H1 (cell line): ENCODE measurements at regions not wholly inside any gene's neighbourhood (a gene's known extent, or its start where the extent isn't known, plus 50 kb on each side); places are given as distances from the start of the nearest gene placed in this dataset.

Experiments
- CTCF ChIA-PET: fragments of 300-600 bp; sonication (Branson Sonifier 250); formaldehyde crosslinking; loops from one replicate; lab custom pipeline; 2021; ENCODE audit not compliant: partially characterized antibody; lab: Charles Lee
- POLR2A ChIA-PET: fragments of 300-600 bp; sonication (Branson Sonifier 250); formaldehyde crosslinking; loops from one replicate; lab custom pipeline; 2021; ENCODE audit warnings: inconsistent platforms; ENCODE audit not compliant: partially characterized antibody; lab: Charles Lee
- DNase-seq, 2 experiments: peaks; one replicate each; pipeline versions ENCODE4 v3.0.0 to v3.0.0-alpha.2; 2010 to 2022; ENCODE audit warnings: low spot score in 2 of 2, low read depth in 1 of 2, mixed read lengths in 1 of 2
- FAIRE-seq: peaks from 2 replicates; lab custom pipeline; 2011; peaks lifted over from hg19 to GRCh38; lab: Jason Lieb, UNC
- H2AFZ ChIP-seq: 2 replicates; pipeline ENCODE4 v1.8.1; 2012; ENCODE audit warnings: low read length, inconsistent platforms
- H2AK5ac ChIP-seq: 2 replicates; pipeline ENCODE4 v1.6.1; 2013; ENCODE audit warnings: low read depth, low read length
- H2BK120ac ChIP-seq: replicated peaks from 2 replicates; pipeline ENCODE3; 2013; ENCODE audit warnings: low read depth, low read length, inconsistent platforms
- H2BK12ac ChIP-seq: 2 replicates; pipeline ENCODE4 v1.6.1; 2013; ENCODE audit warnings: low read depth, low read length
- H2BK15ac ChIP-seq: 2 replicates; pipeline ENCODE4 v1.6.1; 2013; ENCODE audit warnings: low read length
- H2BK20ac ChIP-seq: 2 replicates; pipeline ENCODE4 v1.6.1; 2013; ENCODE audit warnings: low read length
- H2BK5ac ChIP-seq: 2 replicates; pipeline ENCODE4 v1.6.1; 2013; ENCODE audit warnings: low read depth, low read length
- H3K14ac ChIP-seq: 2 replicates; pipeline ENCODE4 v1.6.1; 2013; ENCODE audit warnings: inconsistent platforms; ENCODE audit not compliant: insufficient read length
- H3K18ac ChIP-seq: 2 replicates; pipeline ENCODE4 v1.6.1; 2013; ENCODE audit warnings: low read length; ENCODE audit errors: extremely low read depth
- H3K23ac ChIP-seq: 2 replicates; pipeline ENCODE4 v1.6.1; 2013; ENCODE audit warnings: inconsistent platforms; ENCODE audit not compliant: insufficient read length
- H3K23me2 ChIP-seq: 2 replicates; pipeline ENCODE4 v1.6.1; 2013; ENCODE audit warnings: low read depth, low read length
- H3K27ac ChIP-seq: 2 replicates; pipeline ENCODE4 v1.6.1; 2011; ENCODE audit warnings: low read depth, low read length, inconsistent platforms
- H3K27me3 ChIP-seq, 4 experiments: replicated peaks in 1 of 4; 1 replicate in 1 of 4; 2 replicates in 3 of 4; pipeline versions ENCODE4 v1.6.1 to v1.8.1; 2011 to 2013; ENCODE audit warnings: low read length in 3 of 4, mild to moderate bottlenecking in 3 of 4, inconsistent platforms in 2 of 4, mixed read lengths in 2 of 4, moderate library complexity in 1 of 4; ENCODE audit not compliant: control insufficient read depth in 3 of 4, insufficient read depth in 3 of 4; ENCODE audit errors: extremely low read depth in 1 of 4
- H3K36me3 ChIP-seq, 4 experiments: 2 replicates each; pipeline versions ENCODE4 v1.6.1 to v1.8.1; 2011 to 2013; ENCODE audit warnings: mild to moderate bottlenecking in 4 of 4, low read length in 3 of 4, moderate library complexity in 2 of 4, control low read depth in 1 of 4, inconsistent platforms in 1 of 4; ENCODE audit not compliant: insufficient read depth in 4 of 4, control insufficient read depth in 2 of 4
- H3K4ac ChIP-seq: replicated peaks from 2 replicates; pipeline ENCODE3; 2013; ENCODE audit warnings: low read length, low read depth, mixed read lengths, inconsistent platforms; ENCODE audit not compliant: insufficient read length
- H3K4me1 ChIP-seq, 4 experiments: replicated peaks in 1 of 4; 1 replicate in 1 of 4; 2 replicates in 3 of 4; pipeline versions ENCODE4 v1.6.1 to v1.8.1; 2011 to 2013; ENCODE audit warnings: low read length in 3 of 4, inconsistent platforms in 2 of 4, mixed read lengths in 1 of 4; ENCODE audit not compliant: insufficient read depth in 4 of 4, control insufficient read depth in 3 of 4
- H3K4me2 ChIP-seq, 2 experiments: 2 replicates each; pipeline versions ENCODE4 v1.6.1 to v1.8.1; 2011 to 2013; ENCODE audit warnings: low read depth in 2 of 2, low read length in 2 of 2, control low read depth in 1 of 2, inconsistent platforms in 1 of 2, mild to moderate bottlenecking in 1 of 2; ENCODE audit not compliant: insufficient read depth in 1 of 2
- H3K4me3 ChIP-seq, 4 experiments: fragments of 200-600, 300-600 bp in 1 of 4; sonication (generic), shearing (Covaris generic), sonication (Bioruptor Twin) in 1 of 4; 2 replicates each; pipeline versions ENCODE4 v1.5.1 to v1.8.1; 2011 to 2016; ENCODE audit warnings: low read length in 4 of 4, low read depth in 3 of 4, control low read depth in 2 of 4, inconsistent platforms in 2 of 4, mild to moderate bottlenecking in 2 of 4, mixed read lengths in 1 of 4, moderate library complexity in 1 of 4; ENCODE audit not compliant: insufficient read depth in 2 of 4; ENCODE audit errors: extremely low read depth in 1 of 4
- H3K56ac ChIP-seq: replicated peaks from 2 replicates; pipeline ENCODE3; 2013; ENCODE audit warnings: low read depth, mild to moderate bottlenecking, mixed read lengths, low read length, inconsistent platforms; ENCODE audit not compliant: insufficient read length
- H3K79me1 ChIP-seq: 2 replicates; pipeline ENCODE4 v1.6.1; 2013; ENCODE audit warnings: low read depth, low read length, control low read depth
- H3K79me2 ChIP-seq, 2 experiments: 2 replicates each; pipeline versions ENCODE4 v1.6.1 to v1.8.1; 2012 to 2013; ENCODE audit warnings: low read length in 2 of 2, mild to moderate bottlenecking in 2 of 2, inconsistent platforms in 1 of 2; ENCODE audit not compliant: insufficient read depth in 2 of 2, control insufficient read depth in 1 of 2
- H3K9ac ChIP-seq, 4 experiments: replicated peaks in 1 of 4; 1 replicate in 1 of 4; 2 replicates in 3 of 4; pipeline versions ENCODE4 v1.6.1 to v1.8.1; 2011 to 2013; ENCODE audit warnings: low read depth in 3 of 4, low read length in 3 of 4, control low read depth in 2 of 4, mild to moderate bottlenecking in 2 of 4, moderate library complexity in 2 of 4, inconsistent platforms in 1 of 4; ENCODE audit errors: extremely low read depth in 1 of 4
- H3K9me3 ChIP-seq, 2 experiments: 2 replicates each; pipeline versions ENCODE4 v1.6.1 to v1.8.1; 2012 to 2013; ENCODE audit warnings: mild to moderate bottlenecking in 2 of 2, moderate library complexity in 2 of 2, control low read depth in 1 of 2, inconsistent platforms in 1 of 2, low read depth in 1 of 2, low read length in 1 of 2, mixed read lengths in 1 of 2; ENCODE audit not compliant: insufficient read depth in 2 of 2
- H4K20me1 ChIP-seq, 2 experiments: replicated peaks in 1 of 2; 2 replicates each; pipeline versions ENCODE3 to v1.8.1; 2011 to 2013; ENCODE audit warnings: inconsistent platforms in 2 of 2, low read length in 2 of 2, mild to moderate bottlenecking in 1 of 2; ENCODE audit not compliant: insufficient read depth in 2 of 2, control insufficient read depth in 1 of 2
- H4K5ac ChIP-seq: 2 replicates; pipeline ENCODE4 v1.6.1; 2013; ENCODE audit warnings: low read length, low read depth, mixed read lengths, inconsistent platforms; ENCODE audit not compliant: insufficient read length
- H4K8ac ChIP-seq: 2 replicates; pipeline ENCODE4 v1.8.0; 2013; ENCODE audit warnings: mild to moderate bottlenecking, moderate library complexity, low read length, inconsistent platforms; ENCODE audit not compliant: insufficient read depth; ENCODE audit errors: extremely low read depth
- H4K91ac ChIP-seq: replicated peaks from 2 replicates; pipeline ENCODE3; 2013; ENCODE audit warnings: low read length, mixed read lengths, inconsistent platforms; ENCODE audit not compliant: insufficient read length
- BRCA1 ChIP-seq: IDR thresholded peaks from 2 replicates; pipeline ENCODE4 v1.6.1; 2012; ENCODE audit warnings: low read depth, low read length, improper control_type of control experiment
- CBX8 ChIP-seq: fragments of 300-800, 300-1000 bp; sonication (generic); IDR thresholded peaks from 2 replicates; pipeline ENCODE4 v1.7.1; 2016; ENCODE audit warnings: low read depth, low read length, borderline replicate concordance
- CHD1 ChIP-seq: IDR thresholded peaks from 2 replicates; pipeline ENCODE4 v1.6.1; 2012; ENCODE audit warnings: low read depth, low read length, improper control_type of control experiment
- EGR1 ChIP-seq: IDR thresholded peaks from 2 replicates; pipeline ENCODE4 v1.6.1; 2011; ENCODE audit warnings: low read depth, low read length, borderline replicate concordance
- FOSL1 ChIP-seq: IDR thresholded peaks from 2 replicates; pipeline ENCODE4 v1.6.1; 2011; ENCODE audit warnings: mild to moderate bottlenecking, low read depth, low read length, moderate library complexity; ENCODE audit not compliant: insufficient read depth
- KDM4A ChIP-seq: IDR thresholded peaks from one replicate; pipeline ENCODE4 v1.7.1; 2012; ENCODE audit warnings: low read depth, mild to moderate bottlenecking, moderate library complexity, low read length, inconsistent platforms; ENCODE audit not compliant: severe bottlenecking
- POLR2A ChIP-seq, 2 experiments: IDR thresholded peaks; 1 replicate in 1 of 2; 2 replicates in 1 of 2; pipeline ENCODE4 v1.6.1; 2011; ENCODE audit warnings: low read depth in 2 of 2, low read length in 2 of 2, mild to moderate bottlenecking in 2 of 2; ENCODE audit errors: control extremely low read depth in 1 of 2
- POLR2AphosphoS5 ChIP-seq: IDR thresholded peaks from 2 replicates; pipeline ENCODE4 v1.6.1; 2011; ENCODE audit warnings: low read depth, low read length
- RFX5 ChIP-seq: IDR thresholded peaks from 2 replicates; pipeline ENCODE4 v1.6.1; 2011; ENCODE audit warnings: low read depth, low read length, improper control_type of control experiment, borderline replicate concordance
- SP2 ChIP-seq: IDR thresholded peaks from 2 replicates; pipeline ENCODE4 v1.6.1; 2012; ENCODE audit warnings: mild to moderate bottlenecking, low read length, inconsistent platforms
- SP4 ChIP-seq: IDR thresholded peaks from 2 replicates; pipeline ENCODE4 v1.6.1; 2012; ENCODE audit warnings: low read length, inconsistent platforms
- SUZ12 ChIP-seq: fragments of 200-600 bp; sonication (generic); IDR thresholded peaks from 2 replicates; pipeline ENCODE4 v1.6.1; 2012; ENCODE audit warnings: mild to moderate bottlenecking, inconsistent platforms, low read length, moderate library complexity, mixed read lengths
- WGBS, 2 experiments: shearing (Covaris generic) in 1 of 2; methylation state at CpG; one replicate each; pipeline versions ENCODE4 v1.1.6 to v1.1.7; 2013 to 2015; ENCODE audit warnings: low lambda C conversion rate in 2 of 2, mixed read lengths in 2 of 2, inconsistent platforms in 1 of 2, low coverage in 1 of 2, missing lambda C conversion rate in 1 of 2; ENCODE audit not compliant: insufficient replicate concordance in 2 of 2, insufficient coverage in 1 of 2, insufficient read length in 1 of 2; ENCODE audit errors: extremely low coverage in 1 of 2, missing lambda C conversion rate in 1 of 2; 5-methylcytosine and 5-hydroxymethylcytosine counted together

DNA sequence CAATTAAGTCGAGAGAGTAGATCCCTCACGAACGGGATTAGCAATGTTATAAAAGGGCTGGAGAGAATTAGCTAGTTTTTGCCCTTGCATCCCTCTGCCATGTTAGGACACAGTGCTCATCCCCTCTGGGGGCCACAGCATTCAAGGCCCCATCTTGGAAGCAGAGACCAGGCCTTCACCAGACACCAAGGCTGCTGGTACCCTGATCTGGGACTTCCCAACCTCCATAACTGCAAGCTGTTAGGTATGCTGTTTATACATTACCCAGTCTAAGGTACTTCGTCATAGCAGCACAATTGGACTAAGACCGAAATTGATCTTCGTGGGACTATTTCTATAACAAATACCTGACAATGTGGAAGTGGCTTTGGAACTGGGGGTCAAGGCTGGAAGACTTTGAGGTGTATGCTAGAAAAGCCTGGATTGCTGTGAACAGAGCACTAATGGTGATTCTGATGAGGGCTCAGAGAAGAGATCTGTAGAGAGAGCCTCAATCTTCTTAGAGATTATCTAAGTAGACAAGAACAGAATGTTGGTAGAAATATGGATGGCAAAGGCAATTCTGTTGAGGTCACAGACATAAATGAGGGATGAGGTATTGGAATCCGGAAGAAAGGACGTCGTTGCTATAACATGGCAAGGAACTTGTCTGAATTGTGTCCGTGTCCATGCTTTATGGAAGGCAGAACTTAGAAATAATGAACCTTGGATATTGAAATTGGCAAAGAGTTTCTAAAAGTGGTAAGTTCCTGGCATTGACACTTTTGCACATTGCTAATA, 83.8 kb upstream of the KIF26B start:
- no peak overlapping the region for H3K4me3 ChIP-seq
- no peak overlapping the region for H4K5ac ChIP-seq
- H2BK12ac ChIP-seq: no peak overlapping the region
- H3K9ac ChIP-seq: no peak overlapping the region
- no peak overlapping the region for H4K91ac ChIP-seq
- no peak overlapping the region for H2AFZ ChIP-seq
- no peak overlapping the region for H2AK5ac ChIP-seq
- 91% methylated on average over 10 of the region's 10 CpGs; no CpG with 5 or more reads in 1 of the 2 experiments for WGBS, 2 experiments
- DNase-seq: no peak
- FAIRE-seq: no peak
- H3K23ac ChIP-seq: no peak overlapping the region
- H3K14ac ChIP-seq: no peak overlapping the region
- no peak for TF ChIP-seq EGR1
- TF ChIP-seq SUZ12: no peak
- no peak for TF ChIP-seq SP4
- no peak for TF ChIP-seq KDM4A
- no peak for TF ChIP-seq POLR2AphosphoS5
- no peak for TF ChIP-seq BRCA1
- no peak for TF ChIP-seq SP2
- TF ChIP-seq POLR2A (IDR thresholded peaks at IDR 0.05; ENCODE audit: control extremely low read depth in 1 of 2, low read depth in 2 of 2, low read length in 2 of 2): no peak
- no peak for TF ChIP-seq RFX5
- no peak for TF ChIP-seq CHD1
- TF ChIP-seq FOSL1: no peak
- TF ChIP-seq CBX8: no peak
- no peak overlapping the region for H3K56ac ChIP-seq
- no peak overlapping the region for H3K27ac ChIP-seq
- H3K79me1 ChIP-seq: no peaks in the 10 kb centered on the region
- H2BK20ac ChIP-seq: no peak overlapping the region
- ChIA-PET POLR2A (no interaction called here), CTCF (interaction anchor here (1.0 kb wide), 1 partner anchor 10 kb away, joined by 3 read pairs; no protein-coding TSS in a partner anchor)
- peaks cover 0 to 3% (median 0%) of the 10 kb centered on the region in 4 experiments; a peak in 2 of 8 replicates for H3K36me3 ChIP-seq
- H4K8ac ChIP-seq: no peak overlapping the region
- no peaks in the 10 kb centered on the region for H3K27me3 ChIP-seq
- H3K4me1 ChIP-seq: no peaks in the 10 kb centered on the region
- H3K18ac ChIP-seq: no peak overlapping the region
- H2BK5ac ChIP-seq: no peak overlapping the region
- no peak overlapping the region for H3K4me2 ChIP-seq
- no peaks in the 10 kb centered on the region for H3K79me2 ChIP-seq
- H3K23me2 ChIP-seq: no peaks in the 10 kb centered on the region
- no peak overlapping the region for H2BK15ac ChIP-seq
- H4K20me1 ChIP-seq: no peaks in the 10 kb centered on the region
- H3K4ac ChIP-seq: no peak overlapping the region
- H3K9me3 ChIP-seq: peaks cover 4 to 7% of the 10 kb centered on the region in 2 experiments; a peak in 2 of 4 replicates
- no peak overlapping the region for H2BK120ac ChIP-seq
